K562 (cell line): ENCODE measurements at regions not wholly inside any gene's neighbourhood (a gene's known extent, or its start where the extent isn't known, plus 50 kb on each side); places are given as distances from the start of the nearest gene placed in this dataset.

ENCODE experiments used
- ATAC-seq: fragments of 200-7000 bp; cut with Tn5 transposase; 3 replicates; pipeline ENCODE4 v1.9.1; 2020; ENCODE audit warnings: moderate library complexity
- BruUV-seq: library from RNA; stranded (reverse); fragments of 400-500 nt; replicated peaks from 2 replicates; lab custom pipeline; 2021; lab: Mats Ljungman, UMichigan
- CTCF ChIA-PET: fragments of 300-600 bp; formaldehyde crosslinking; extraction: SDS; loops from one replicate; lab custom pipeline; 2021; ENCODE audit warnings: low intra/inter-chr PET ratio; lab: Yijun Ruan, JAX
- POLR2A ChIA-PET: fragments of 300-600, 350-650 bp; sonication (Branson Sonifier 250); formaldehyde crosslinking; extraction: SDS; loops from one replicate; lab custom pipeline; 2021; ENCODE audit warnings: antibody characterized with exemption, inconsistent platforms; lab: Yijun Ruan, JAX
- DNase-seq, 4 experiments: peaks; one replicate each; pipeline versions ENCODE4 v3.0.0 to v3.0.0-alpha.2; 2011 to 2018; ENCODE audit warnings: low spot score in 3 of 4, mixed read lengths in 3 of 4; ENCODE audit errors: extremely low read depth in 1 of 4
- FAIRE-seq: peaks from 2 replicates; lab custom pipeline; 2011; peaks lifted over from hg19 to GRCh38; lab: Jason Lieb, UNC
- H2AFZ ChIP-seq: 2 replicates; pipeline ENCODE4 v1.6.0; 2011; ENCODE audit warnings: low read depth, low read length, control low read depth, inconsistent platforms
- H3K27ac ChIP-seq: fragments of 200-600 bp; 3 replicates; pipeline ENCODE4 v1.8.0; 2011; ENCODE audit warnings: low read depth, mild to moderate bottlenecking, control low read depth, inconsistent platforms, low read length, moderate library complexity, mixed read lengths; ENCODE audit errors: extremely low read depth
- H3K27me3 ChIP-seq, 2 experiments: fragments of 300-600 bp in 1 of 2; 2 replicates in 1 of 2; 3 replicates in 1 of 2; pipeline versions ENCODE4 v1.6.0 to v1.8.0; 2011; ENCODE audit warnings: inconsistent platforms in 2 of 2, low read length in 2 of 2, mild to moderate bottlenecking in 1 of 2, mixed read lengths in 1 of 2, moderate library complexity in 1 of 2; ENCODE audit not compliant: control insufficient read depth in 2 of 2, insufficient read depth in 2 of 2
- H3K36me3 ChIP-seq: fragments of 300-600 bp; 3 replicates; pipeline ENCODE4 v1.8.0; 2011; ENCODE audit warnings: mild to moderate bottlenecking, low read length, inconsistent platforms; ENCODE audit not compliant: control insufficient read depth, insufficient read depth
- H3K4me1 ChIP-seq, 2 experiments: fragments of 200-600 bp in 1 of 2; replicated peaks in 1 of 2; 2 replicates in 1 of 2; 3 replicates in 1 of 2; pipeline versions ENCODE4 v1.5.1 to v1.8.0; 2011; ENCODE audit warnings: inconsistent platforms in 2 of 2, low read length in 2 of 2, mild to moderate bottlenecking in 1 of 2, mixed read lengths in 1 of 2, moderate library complexity in 1 of 2; ENCODE audit not compliant: control insufficient read depth in 2 of 2, insufficient read depth in 2 of 2
- H3K4me2 ChIP-seq: 2 replicates; pipeline ENCODE4 v1.6.1; 2011; ENCODE audit warnings: low read length, control low read depth, inconsistent platforms, mixed read lengths; ENCODE audit not compliant: insufficient read depth
- H3K4me3 ChIP-seq: fragments of 200-600 bp; sonication (generic), shearing (Covaris generic); 2 replicates; pipeline ENCODE4 v1.5.1; 2016; ENCODE audit warnings: control low read depth, inconsistent platforms
- H3K79me2 ChIP-seq: fragments of 200-600 bp; 3 replicates; pipeline ENCODE4 v1.8.0; 2011; ENCODE audit warnings: low read length, inconsistent platforms; ENCODE audit not compliant: control insufficient read depth, insufficient read depth
- H3K9ac ChIP-seq, 2 experiments: 2 replicates each; pipeline versions ENCODE4 v1.6.0 to v1.6.1; 2011; ENCODE audit warnings: low read depth in 2 of 2, low read length in 2 of 2, control low read depth in 1 of 2, inconsistent platforms in 1 of 2, mild to moderate bottlenecking in 1 of 2, mixed read lengths in 1 of 2; ENCODE audit not compliant: insufficient read depth in 1 of 2
- H3K9me1 ChIP-seq: one replicate; pipeline ENCODE4 v1.6.0; 2011; ENCODE audit warnings: inconsistent platforms, mild to moderate bottlenecking, low read length, moderate library complexity; ENCODE audit not compliant: control insufficient read depth, insufficient read depth
- H3K9me3 ChIP-seq: replicated peaks from 2 replicates; pipeline ENCODE4 v1.5.1; 2011; ENCODE audit warnings: low read depth, low read length, inconsistent platforms; ENCODE audit not compliant: control insufficient read depth, insufficient read depth
- H4K20me1 ChIP-seq: replicated peaks from 2 replicates; pipeline ENCODE4 v1.6.1; 2011; ENCODE audit warnings: low read length, inconsistent platforms, mixed read lengths; ENCODE audit not compliant: control insufficient read depth, insufficient read depth
- ARNT ChIP-seq, 2 experiments: fragments of 450-650 bp; IDR thresholded peaks; 2 replicates each; pipeline ENCODE4 v1.6.1; 2016; ENCODE audit warnings: mild to moderate bottlenecking in 1 of 2
- CEBPB ChIP-seq: fragments of 450-650 bp; IDR thresholded peaks from 2 replicates; pipeline ENCODE4 v1.6.1; 2016; ENCODE audit warnings: missing genetic modification characterization, missing compliant biosample characterization
- DMBX1 ChIP-seq: fragments of 250-450 bp; sonication (Bioruptor Pico); IDR thresholded peaks from 2 replicates; pipeline ENCODE4 v1.8.0; 2022; ENCODE audit warnings: inconsistent platforms, mild to moderate bottlenecking, moderate library complexity, borderline replicate concordance
- GTF2B ChIP-seq: IDR thresholded peaks from 2 replicates; pipeline ENCODE4 v1.6.1; 2011; ENCODE audit not compliant: insufficient read length; ENCODE audit errors: extremely low read depth
- HMBOX1 ChIP-seq: sonication (generic); IDR thresholded peaks from 2 replicates; pipeline ENCODE4 v1.6.1; 2016
- HNRNPLL ChIP-seq: fragments of 200-400 bp; formaldehyde crosslinking; IDR thresholded peaks from 2 replicates; pipeline ENCODE4 v1.6.1; 2017; ENCODE audit warnings: low read length, low read depth, mild to moderate bottlenecking; ENCODE audit not compliant: poor library complexity, severe bottlenecking
- ID3 ChIP-seq, 2 experiments: fragments of 250-450 bp in 1 of 2; fragments of 450-650 bp in 1 of 2; sonication (Bioruptor Pico) in 1 of 2; IDR thresholded peaks; 2 replicates each; pipeline versions ENCODE4 v1.6.1 to v1.8.0; 2016 to 2021; ENCODE audit warnings: mild to moderate bottlenecking in 2 of 2, moderate library complexity in 2 of 2, missing compliant biosample characterization in 1 of 2, missing genetic modification characterization in 1 of 2
- IFI16 ChIP-seq: fragments of 250-450 bp; sonication (Bioruptor Pico); IDR thresholded peaks from 2 replicates; pipeline ENCODE4 v2.1.2; 2022; ENCODE audit warnings: mild to moderate bottlenecking, inconsistent platforms
- MAX ChIP-seq: sonication (generic); formaldehyde crosslinking; IDR thresholded peaks from 2 replicates; pipeline ENCODE4 v1.9.0; 2022; ENCODE audit warnings: mild to moderate bottlenecking, missing genetic modification reagents
- PHF21A ChIP-seq: fragments of 450-650 bp; IDR thresholded peaks from 2 replicates; pipeline ENCODE4 v1.6.1; 2017; ENCODE audit warnings: low read depth, borderline replicate concordance
- POLR2AphosphoS5 ChIP-seq: IDR thresholded peaks from 2 replicates; pipeline ENCODE4 v1.6.1; 2011; ENCODE audit warnings: mild to moderate bottlenecking, low read depth, low read length, moderate library complexity; ENCODE audit not compliant: control insufficient read depth, insufficient read depth
- SREBF1 ChIP-seq: fragments of 150-350 bp; IDR thresholded peaks from 2 replicates; pipeline ENCODE4 v1.6.1; 2014; ENCODE audit warnings: antibody characterized with exemption, low read depth, low read length, borderline replicate concordance
- TOE1 ChIP-seq, 2 experiments: fragments of 450-650 bp in 1 of 2; sonication (generic) in 1 of 2; formaldehyde crosslinking in 1 of 2; IDR thresholded peaks; 2 replicates each; pipeline versions ENCODE4 v1.7.1 to v1.8.0; 2016 to 2022; ENCODE audit warnings: borderline replicate concordance in 2 of 2, mild to moderate bottlenecking in 2 of 2, antibody characterized with exemption in 1 of 2, inconsistent platforms in 1 of 2, low read depth in 1 of 2, missing genetic modification reagents in 1 of 2, moderate library complexity in 1 of 2
- TRIM25 ChIP-seq: fragments of 450-650 bp; IDR thresholded peaks from 2 replicates; pipeline ENCODE4 v1.7.0; 2016; ENCODE audit warnings: borderline replicate concordance
- ZBTB26 ChIP-seq: fragments of 450-650 bp; formaldehyde crosslinking; IDR thresholded peaks from 2 replicates; pipeline ENCODE4 v1.4.0; 2022; ENCODE audit warnings: missing genetic modification characterization
- WGBS: fragments of 100-300 bp; shearing (Covaris generic); methylation state at CpG from one replicate; pipeline ENCODE4 v1.1.6; 2016; ENCODE audit warnings: low coverage, mixed read lengths; ENCODE audit not compliant: insufficient coverage; ENCODE audit errors: missing lambda C conversion rate; 5-methylcytosine and 5-hydroxymethylcytosine counted together
- in situ Hi-C: fragments of 300-500 bp; cut with MboI; formaldehyde crosslinking; loops from 4 replicates; pipeline ENCODE4 v1.15.0; 2018; ENCODE audit warnings: inconsistent platforms, mixed read lengths
- intact Hi-C: fragments of 100-400 bp; cut with micrococcal nuclease; formaldehyde crosslinking; loops from 2 replicates; pipeline ENCODE4 v1.14.2; 2022

- TF ChIP-seq IFI16 (no peak), ID3 (CRISPR knock-in tag; IDR thresholded peaks at IDR 0.05) (no peak), ID3 (tag; IDR thresholded peaks at IDR 0.05) (no peak), ARNT (IDR thresholded peaks at IDR 0.05) (no peak), MAX (CRISPR knock-in tag) (no peak), HMBOX1 (no peak), TOE1 (IDR thresholded peaks at IDR 0.05; ENCODE audit: borderline replicate concordance) (no peak), TOE1 (CRISPR knock-in tag; IDR thresholded peaks at IDR 0.05; ENCODE audit: borderline replicate concordance, low read depth) (no peak)
Measured at GRCh38 chr2:177051278-177051677, 161.3 kb upstream of the HNRNPA3 start (continued).

GRCh38 chr2:177052471-177052870 is 160.1 kb upstream of the HNRNPA3 start:
- Histone ChIP-seq H3K36me3 (no peaks in the 10 kb centered on the region), H3K4me1 (no peaks in the 10 kb centered on the region), H3K4me3 (no peak overlapping the region), H3K4me2 (no peak overlapping the region), H4K20me1 (no peaks in the 10 kb centered on the region), H3K79me2 (no peaks in the 10 kb centered on the region), H3K27ac (no peak overlapping the region), H2AFZ (no peak overlapping the region), H3K9ac (no peak overlapping the region), H3K9me1 (no peaks in the 10 kb centered on the region), H3K27me3 (peaks cover 7 to 15% of the 10 kb centered on the region in 2 experiments; a peak in 3 of 5 replicates), H3K9me3 (no peaks in the 10 kb centered on the region)
- WGBS = 1% methylated on average over 4 of the region's 4 CpGs
- ChIA-PET CTCF (no interaction called here), POLR2A (no interaction called here)
- ATAC-seq (no peak), DNase-seq (no peak), FAIRE-seq (no peak)
- BruUV-seq = no TSS peak
- intact Hi-C loops = no loop called here
- in situ Hi-C loops = no loop called here
- TF ChIP-seq TRIM25 (no peak), DMBX1 (CRISPR knock-in tag) (no peak), ZBTB26 (no peak), CEBPB (tag) (no peak), HNRNPLL (no peak), GTF2B (no peak), SREBF1 (no peak), PHF21A (no peak), POLR2AphosphoS5 (no peak)
